ENCODE measurements at regions not wholly inside any gene's neighbourhood (a gene's known extent, or its start where the extent isn't known, plus 50 kb on each side); places are given as distances from the start of the nearest gene placed in this dataset.

DNA sequence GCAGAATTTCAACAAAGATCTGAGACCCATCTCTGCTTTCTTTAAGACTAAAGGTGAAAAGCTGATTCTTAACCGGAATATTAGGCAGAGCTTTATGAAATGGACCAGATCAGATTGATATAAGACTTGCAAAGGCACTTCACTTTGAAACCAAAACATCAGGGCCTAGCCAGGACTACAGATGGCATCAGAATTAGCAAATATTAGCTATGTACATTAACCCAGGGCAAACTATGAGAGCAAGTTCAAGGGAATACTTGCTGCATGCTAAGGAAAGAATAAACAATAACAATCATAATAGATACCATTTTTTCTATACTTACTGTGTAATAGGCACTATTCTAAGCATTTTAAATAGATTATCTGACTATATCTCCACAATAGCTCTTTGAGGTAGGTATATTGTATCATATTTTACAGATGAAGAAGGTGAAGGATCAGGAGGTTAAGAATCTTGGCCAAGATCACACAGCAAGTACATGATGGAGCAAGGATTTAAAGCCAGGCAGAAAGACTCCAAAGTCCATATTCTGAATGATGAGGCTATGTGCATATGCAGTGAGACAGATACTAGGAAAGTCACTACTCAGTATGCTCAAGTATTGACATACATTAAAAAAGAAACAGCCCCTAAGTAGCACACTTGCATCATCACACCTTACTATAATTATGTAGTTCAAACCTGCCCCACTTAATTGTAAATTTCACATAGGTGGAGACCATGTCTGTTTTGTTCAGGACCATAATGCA lies 209.3 kb upstream of the PKN2 start:
- Histone ChIP-seq H3K36me3 (ENCODE audit: control insufficient read depth, insufficient read depth, low read length) (no peaks in the 10 kb centered on the region), H3K9me3 (ENCODE audit: control insufficient read depth, insufficient read depth, low read depth, low read length) (no peaks in the 10 kb centered on the region), H3K27me3 (ENCODE audit: control insufficient read depth, insufficient read depth, low read length) (peaks cover 6% of the 10 kb centered on the region; the same call in 1 of the 2 replicates), H3K4me3 (ENCODE audit: low read depth in 2 of 2, low read length in 2 of 2) (no peak overlapping the region), H3K27ac (ENCODE audit: low read length) (no peak overlapping the region), H3K4me1 (ENCODE audit: control insufficient read depth, insufficient read depth, low read length) (no peaks in the 10 kb centered on the region)
- no peak for ATAC-seq
- in situ Hi-C loops (cut with HindIII; ENCODE audit: low pct_unique_long_range_greater_than_20kb, low sequenced_read_pairs) = no loop called here
- no TSS peak for BruUV-seq (replicated peaks)
- TF ChIP-seq, protein P1, sequence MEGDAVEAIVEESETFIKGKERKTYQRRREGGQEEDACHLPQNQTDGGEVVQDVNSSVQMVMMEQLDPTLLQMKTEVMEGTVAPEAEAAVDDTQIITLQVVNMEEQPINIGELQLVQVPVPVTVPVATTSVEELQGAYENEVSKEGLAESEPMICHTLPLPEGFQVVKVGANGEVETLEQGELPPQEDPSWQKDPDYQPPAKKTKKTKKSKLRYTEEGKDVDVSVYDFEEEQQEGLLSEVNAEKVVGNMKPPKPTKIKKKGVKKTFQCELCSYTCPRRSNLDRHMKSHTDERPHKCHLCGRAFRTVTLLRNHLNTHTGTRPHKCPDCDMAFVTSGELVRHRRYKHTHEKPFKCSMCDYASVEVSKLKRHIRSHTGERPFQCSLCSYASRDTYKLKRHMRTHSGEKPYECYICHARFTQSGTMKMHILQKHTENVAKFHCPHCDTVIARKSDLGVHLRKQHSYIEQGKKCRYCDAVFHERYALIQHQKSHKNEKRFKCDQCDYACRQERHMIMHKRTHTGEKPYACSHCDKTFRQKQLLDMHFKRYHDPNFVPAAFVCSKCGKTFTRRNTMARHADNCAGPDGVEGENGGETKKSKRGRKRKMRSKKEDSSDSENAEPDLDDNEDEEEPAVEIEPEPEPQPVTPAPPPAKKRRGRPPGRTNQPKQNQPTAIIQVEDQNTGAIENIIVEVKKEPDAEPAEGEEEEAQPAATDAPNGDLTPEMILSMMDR (IDR thresholded peaks at IDR 0.05) = no peak
- TF ChIP-seq, protein P2, sequence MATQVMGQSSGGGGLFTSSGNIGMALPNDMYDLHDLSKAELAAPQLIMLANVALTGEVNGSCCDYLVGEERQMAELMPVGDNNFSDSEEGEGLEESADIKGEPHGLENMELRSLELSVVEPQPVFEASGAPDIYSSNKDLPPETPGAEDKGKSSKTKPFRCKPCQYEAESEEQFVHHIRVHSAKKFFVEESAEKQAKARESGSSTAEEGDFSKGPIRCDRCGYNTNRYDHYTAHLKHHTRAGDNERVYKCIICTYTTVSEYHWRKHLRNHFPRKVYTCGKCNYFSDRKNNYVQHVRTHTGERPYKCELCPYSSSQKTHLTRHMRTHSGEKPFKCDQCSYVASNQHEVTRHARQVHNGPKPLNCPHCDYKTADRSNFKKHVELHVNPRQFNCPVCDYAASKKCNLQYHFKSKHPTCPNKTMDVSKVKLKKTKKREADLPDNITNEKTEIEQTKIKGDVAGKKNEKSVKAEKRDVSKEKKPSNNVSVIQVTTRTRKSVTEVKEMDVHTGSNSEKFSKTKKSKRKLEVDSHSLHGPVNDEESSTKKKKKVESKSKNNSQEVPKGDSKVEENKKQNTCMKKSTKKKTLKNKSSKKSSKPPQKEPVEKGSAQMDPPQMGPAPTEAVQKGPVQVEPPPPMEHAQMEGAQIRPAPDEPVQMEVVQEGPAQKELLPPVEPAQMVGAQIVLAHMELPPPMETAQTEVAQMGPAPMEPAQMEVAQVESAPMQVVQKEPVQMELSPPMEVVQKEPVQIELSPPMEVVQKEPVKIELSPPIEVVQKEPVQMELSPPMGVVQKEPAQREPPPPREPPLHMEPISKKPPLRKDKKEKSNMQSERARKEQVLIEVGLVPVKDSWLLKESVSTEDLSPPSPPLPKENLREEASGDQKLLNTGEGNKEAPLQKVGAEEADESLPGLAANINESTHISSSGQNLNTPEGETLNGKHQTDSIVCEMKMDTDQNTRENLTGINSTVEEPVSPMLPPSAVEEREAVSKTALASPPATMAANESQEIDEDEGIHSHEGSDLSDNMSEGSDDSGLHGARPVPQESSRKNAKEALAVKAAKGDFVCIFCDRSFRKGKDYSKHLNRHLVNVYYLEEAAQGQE (IDR thresholded peaks at IDR 0.05; ENCODE audit: insufficient read depth in 1 of 2, low read depth in 2 of 2, low read length in 1 of 2) = no peak
- TF ChIP-seq SIN3A (IDR thresholded peaks at IDR 0.05; ENCODE audit: borderline replicate concordance, insufficient read depth, low read depth, low read length) = no peak
- ChIA-PET POLR2A (no interaction called here), CTCF (no interaction called here)
- intact Hi-C loops (cut with micrococcal nuclease; ENCODE audit: unreplicated experiment) = no loop called here
- DNase-seq (ENCODE audit: low read depth, low spot score) = no peak

DNA sequence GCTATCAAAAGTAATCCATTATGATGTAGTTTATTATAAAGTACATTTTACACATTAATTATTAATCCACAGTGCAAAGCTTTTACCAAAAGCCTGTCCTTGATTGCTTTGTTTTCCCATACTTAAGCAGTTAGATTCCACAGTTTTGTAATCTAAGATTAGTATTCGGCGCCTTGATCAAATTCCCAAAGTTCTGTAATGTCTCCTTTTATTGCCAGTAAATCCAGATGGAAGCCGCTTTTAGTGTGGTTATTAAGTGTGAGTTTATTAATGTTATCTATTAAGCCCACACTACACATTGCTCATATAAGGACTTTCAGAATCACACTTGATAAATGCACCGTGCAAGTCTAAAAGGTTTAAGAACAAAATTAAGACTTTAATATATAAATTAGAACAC lies 199.2 kb upstream of the PKN2 start:
- ATAC-seq (no peak), DNase-seq (ENCODE audit: low read depth, low spot score) (no peak)
- POLR2A ChIA-PET = no interaction called here
- no peak overlapping the region for H3K4me3 ChIP-seq (ENCODE audit: low read depth in 2 of 2, low read length in 2 of 2)
- intact Hi-C loops (cut with micrococcal nuclease; ENCODE audit: unreplicated experiment) = no loop called here
- in situ Hi-C loops (cut with HindIII; ENCODE audit: low pct_unique_long_range_greater_than_20kb, low sequenced_read_pairs) = no loop called here
- no peaks in the 10 kb centered on the region for H3K4me1 ChIP-seq (ENCODE audit: control insufficient read depth, insufficient read depth, low read length)
- CTCF ChIA-PET = no interaction called here
- H3K9me3 ChIP-seq (ENCODE audit: control insufficient read depth, insufficient read depth, low read depth, low read length) = no peaks in the 10 kb centered on the region
- peaks cover 3% of the 10 kb centered on the region; the same call in 1 of the 2 replicates for H3K27me3 ChIP-seq (ENCODE audit: control insufficient read depth, insufficient read depth, low read length)
- H3K36me3 ChIP-seq (ENCODE audit: control insufficient read depth, insufficient read depth, low read length) = no peaks in the 10 kb centered on the region
- TF ChIP-seq TCF7L2 (IDR thresholded peaks at IDR 0.05; ENCODE audit: low read depth, low read length) (no peak), SIN3A (IDR thresholded peaks at IDR 0.05; ENCODE audit: borderline replicate concordance, insufficient read depth, low read depth, low read length) (no peak), POLR2AphosphoS5 (IDR thresholded peaks at IDR 0.05; ENCODE audit: low read depth, low read length) (no peak)
- TF ChIP-seq, protein P1 (IDR thresholded peaks at IDR 0.05) = no peak
- TF ChIP-seq, protein P2 (IDR thresholded peaks at IDR 0.05; ENCODE audit: insufficient read depth in 1 of 2, low read depth in 2 of 2, low read length in 1 of 2) = no peak
- H3K27ac ChIP-seq (ENCODE audit: low read length) = no peak overlapping the region
- BruUV-seq (replicated peaks) = no TSS peak

All from Panc1 (cell line).